22Rv1 (cell line): ENCODE measurements at regions not wholly inside any gene's neighbourhood (a gene's known extent, or its start where the extent isn't known, plus 50 kb on each side); places are given as distances from the start of the nearest gene placed in this dataset.

Experiments used
- CTCF ChIP-seq: fragments of 450-650 bp; IDR thresholded peaks from 2 replicates; pipeline ENCODE4 v1.5.1; 2017; ENCODE audit warnings: mild to moderate bottlenecking
- ZFX ChIP-seq: fragments of 450-650 bp; IDR thresholded peaks from 2 replicates; pipeline ENCODE4 v1.6.1; 2017; ENCODE audit warnings: antibody characterized with exemption, borderline replicate concordance

GRCh38 chr9:18361646-18362045, 112.3 kb upstream of the ADAMTSL1 start:
- TF ChIP-seq CTCF (no peak), ZFX (no peak)
